ENCODE measurements at regions not wholly inside any gene's neighbourhood (a gene's known extent, or its start where the extent isn't known, plus 50 kb on each side); places are given as distances from the start of the nearest gene placed in this dataset.

GRCh38 chr1:162942916-162943559 is 82.1 kb upstream of the CCDC190 start:
- TF ChIP-seq FOXP2 (optimal IDR thresholded peaks at IDR 0.05; ENCODE audit: borderline replicate concordance, extremely low read depth, extremely low read length, insufficient read depth) (no peak), SIN3A (IDR thresholded peaks at IDR 0.05; ENCODE audit: borderline replicate concordance, insufficient read depth, low read length) (no peak), POLR2AphosphoS5 (IDR thresholded peaks at IDR 0.05; ENCODE audit: low read depth, low read length) (no peak), TAF1 (IDR thresholded peaks at IDR 0.05; ENCODE audit: borderline replicate concordance, insufficient read depth, low read length) (no peak)
- TF ChIP-seq, protein P1, sequence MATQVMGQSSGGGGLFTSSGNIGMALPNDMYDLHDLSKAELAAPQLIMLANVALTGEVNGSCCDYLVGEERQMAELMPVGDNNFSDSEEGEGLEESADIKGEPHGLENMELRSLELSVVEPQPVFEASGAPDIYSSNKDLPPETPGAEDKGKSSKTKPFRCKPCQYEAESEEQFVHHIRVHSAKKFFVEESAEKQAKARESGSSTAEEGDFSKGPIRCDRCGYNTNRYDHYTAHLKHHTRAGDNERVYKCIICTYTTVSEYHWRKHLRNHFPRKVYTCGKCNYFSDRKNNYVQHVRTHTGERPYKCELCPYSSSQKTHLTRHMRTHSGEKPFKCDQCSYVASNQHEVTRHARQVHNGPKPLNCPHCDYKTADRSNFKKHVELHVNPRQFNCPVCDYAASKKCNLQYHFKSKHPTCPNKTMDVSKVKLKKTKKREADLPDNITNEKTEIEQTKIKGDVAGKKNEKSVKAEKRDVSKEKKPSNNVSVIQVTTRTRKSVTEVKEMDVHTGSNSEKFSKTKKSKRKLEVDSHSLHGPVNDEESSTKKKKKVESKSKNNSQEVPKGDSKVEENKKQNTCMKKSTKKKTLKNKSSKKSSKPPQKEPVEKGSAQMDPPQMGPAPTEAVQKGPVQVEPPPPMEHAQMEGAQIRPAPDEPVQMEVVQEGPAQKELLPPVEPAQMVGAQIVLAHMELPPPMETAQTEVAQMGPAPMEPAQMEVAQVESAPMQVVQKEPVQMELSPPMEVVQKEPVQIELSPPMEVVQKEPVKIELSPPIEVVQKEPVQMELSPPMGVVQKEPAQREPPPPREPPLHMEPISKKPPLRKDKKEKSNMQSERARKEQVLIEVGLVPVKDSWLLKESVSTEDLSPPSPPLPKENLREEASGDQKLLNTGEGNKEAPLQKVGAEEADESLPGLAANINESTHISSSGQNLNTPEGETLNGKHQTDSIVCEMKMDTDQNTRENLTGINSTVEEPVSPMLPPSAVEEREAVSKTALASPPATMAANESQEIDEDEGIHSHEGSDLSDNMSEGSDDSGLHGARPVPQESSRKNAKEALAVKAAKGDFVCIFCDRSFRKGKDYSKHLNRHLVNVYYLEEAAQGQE (IDR thresholded peaks at IDR 0.05; ENCODE audit: insufficient read depth in 1 of 2, low read depth in 2 of 2, low read length in 2 of 2) = no peak

DNA sequence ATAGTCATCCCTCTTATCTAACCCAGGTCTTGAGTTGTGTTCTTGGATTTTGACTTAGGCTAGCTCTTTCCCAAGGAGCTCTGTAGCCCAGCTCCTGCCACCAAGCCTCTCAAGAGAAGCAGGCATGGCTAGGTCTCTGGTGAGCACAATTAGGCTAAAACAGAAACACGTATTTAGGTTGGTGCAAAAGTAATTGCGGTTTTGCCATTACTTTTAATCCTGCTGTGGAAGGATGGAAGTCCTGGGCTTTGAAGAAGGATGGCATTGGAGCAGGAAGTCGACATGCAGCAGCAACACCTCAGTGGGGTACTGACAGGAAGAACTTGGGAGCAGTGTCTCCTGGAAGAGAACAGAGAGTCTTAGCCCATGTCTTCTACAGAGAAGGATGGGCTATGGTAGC is 80.0 kb upstream of the CCDC190 start:
- no peak for TF ChIP-seq POLR2AphosphoS5 (IDR thresholded peaks at IDR 0.05; ENCODE audit: low read depth, low read length)

GRCh38 chr1:162939035-162939434 is 78.1 kb upstream of the CCDC190 start:
- TF ChIP-seq TAF1 (IDR thresholded peaks at IDR 0.05; ENCODE audit: borderline replicate concordance, insufficient read depth, low read length) (no peak), POLR2AphosphoS5 (IDR thresholded peaks at IDR 0.05; ENCODE audit: low read depth, low read length) (no peak), SIN3A (IDR thresholded peaks at IDR 0.05; ENCODE audit: borderline replicate concordance, insufficient read depth, low read length) (no peak), FOXP2 (optimal IDR thresholded peaks at IDR 0.05; ENCODE audit: borderline replicate concordance, extremely low read depth, extremely low read length, insufficient read depth) (no peak)
- TF ChIP-seq, protein P1 (IDR thresholded peaks at IDR 0.05; ENCODE audit: insufficient read depth in 1 of 2, low read depth in 2 of 2, low read length in 2 of 2) = no peak

DNA sequence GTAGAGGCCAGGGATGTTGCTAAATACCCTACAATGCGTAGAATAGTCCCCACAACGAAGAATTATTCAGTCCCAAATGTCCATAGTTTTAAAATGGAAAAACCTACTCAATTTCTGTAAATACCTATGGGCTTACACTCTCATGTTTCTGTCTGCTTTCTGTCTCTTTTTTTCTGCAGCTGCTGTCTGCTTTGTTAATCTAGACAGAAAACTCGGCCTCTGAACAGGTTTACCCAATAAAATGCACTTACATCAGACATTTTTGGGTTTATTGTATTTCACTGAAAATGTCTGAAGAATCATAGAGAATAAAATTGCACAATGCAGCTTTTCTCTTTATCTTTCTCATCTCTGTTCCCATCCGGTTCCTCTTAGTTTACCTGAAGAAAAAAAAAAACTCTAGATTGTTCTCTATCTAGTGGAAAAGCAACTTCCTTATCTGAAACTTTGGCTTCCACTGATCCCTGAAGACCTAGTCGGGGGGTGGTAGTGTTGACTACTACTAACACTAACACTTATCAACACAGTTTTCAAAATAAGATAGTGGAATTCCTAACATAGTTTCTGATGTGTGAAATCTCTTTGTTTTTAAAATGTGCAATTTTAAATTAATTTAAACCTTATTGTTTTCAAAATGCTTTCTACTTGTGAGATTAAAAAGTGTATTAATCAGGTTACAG is 76.9 kb upstream of the CCDC190 start:
- no peak for TF ChIP-seq POLR2AphosphoS5 (IDR thresholded peaks at IDR 0.05; ENCODE audit: low read depth, low read length)
- no peak for TF ChIP-seq SIN3A (IDR thresholded peaks at IDR 0.05; ENCODE audit: borderline replicate concordance, insufficient read depth, low read length)
- TF ChIP-seq, protein P1 (IDR thresholded peaks at IDR 0.05; ENCODE audit: insufficient read depth in 1 of 2, low read depth in 2 of 2, low read length in 2 of 2) = no peak
- TF ChIP-seq FOXP2 (optimal IDR thresholded peaks at IDR 0.05; ENCODE audit: borderline replicate concordance, extremely low read depth, extremely low read length, insufficient read depth) = no peak
- no peak for TF ChIP-seq TAF1 (IDR thresholded peaks at IDR 0.05; ENCODE audit: borderline replicate concordance, insufficient read depth, low read length)

- TF ChIP-seq TAF1 (IDR thresholded peaks at IDR 0.05; ENCODE audit: borderline replicate concordance, insufficient read depth, low read length) = no peak
- TF ChIP-seq FOXP2 (optimal IDR thresholded peaks at IDR 0.05; ENCODE audit: borderline replicate concordance, extremely low read depth, extremely low read length, insufficient read depth) = no peak
- no peak for TF ChIP-seq SIN3A (IDR thresholded peaks at IDR 0.05; ENCODE audit: borderline replicate concordance, insufficient read depth, low read length)
- TF ChIP-seq POLR2AphosphoS5 (IDR thresholded peaks at IDR 0.05; ENCODE audit: low read depth, low read length) = no peak
- TF ChIP-seq, protein P1 (IDR thresholded peaks at IDR 0.05; ENCODE audit: insufficient read depth in 1 of 2, low read depth in 2 of 2, low read length in 2 of 2) = no peak
Observed at GRCh38 chr1:162930976-162931560, 70.1 kb upstream of the CCDC190 start.

All from PFSK-1 (cell line).